Adrenal gland (tissue), 5 donors: ENCODE measurements at regions not wholly inside any gene's neighbourhood (a gene's known extent, or its start where the extent isn't known, plus 50 kb on each side); places are given as distances from the start of the nearest gene placed in this dataset.

Source experiments
- CTCF ChIP-seq, 6 experiments: fragments of 450-650 bp in 4 of 6; fragments of 200-600 bp in 2 of 6; sonication (generic) in 1 of 6; IDR thresholded peaks; 1 replicate in 5 of 6; 2 replicates in 1 of 6; pipeline versions ENCODE4 v1.5.1 to v1.8.0; 2016 to 2021; ENCODE audit warnings: antibody characterized with exemption in 6 of 6, mild to moderate bottlenecking in 2 of 6, moderate library complexity in 1 of 6
- POLR2A ChIP-seq, 2 donors: fragments of 450-650 bp; IDR thresholded peaks; one replicate each; pipeline ENCODE4 v1.6.1; 2017; ENCODE audit warnings: antibody characterized with exemption in 2 of 2, mild to moderate bottlenecking in 2 of 2, moderate library complexity in 1 of 2
- donor health status: DM: no; HTN: no; CAD: no.

DNA sequence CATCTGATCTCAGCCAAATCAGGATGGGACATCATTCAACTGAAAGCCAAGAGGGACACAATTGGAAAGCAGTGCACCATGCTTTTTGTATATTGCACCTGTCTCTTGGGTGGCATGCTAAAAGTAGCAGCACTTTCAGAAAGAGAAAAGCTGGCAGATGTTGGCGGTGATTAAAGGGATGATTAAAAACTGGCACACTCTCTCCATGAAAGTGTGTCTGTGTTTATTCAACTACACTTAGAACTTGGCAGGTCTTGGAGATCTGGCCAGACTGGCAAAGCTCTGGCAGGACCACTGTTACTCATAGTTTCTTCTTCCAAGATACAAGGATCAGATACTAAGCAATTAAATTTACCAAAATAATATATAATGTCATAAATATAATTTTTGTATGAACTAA is 112.9 kb upstream of the ELAVL2 start:
- TF ChIP-seq CTCF (IDR thresholded peaks at IDR 0.05) (no peak), POLR2A (IDR thresholded peaks at IDR 0.05) (no peak)
